ENCODE measurements at regions not wholly inside any gene's neighbourhood (a gene's known extent, or its start where the extent isn't known, plus 50 kb on each side); places are given as distances from the start of the nearest gene placed in this dataset.

DNA sequence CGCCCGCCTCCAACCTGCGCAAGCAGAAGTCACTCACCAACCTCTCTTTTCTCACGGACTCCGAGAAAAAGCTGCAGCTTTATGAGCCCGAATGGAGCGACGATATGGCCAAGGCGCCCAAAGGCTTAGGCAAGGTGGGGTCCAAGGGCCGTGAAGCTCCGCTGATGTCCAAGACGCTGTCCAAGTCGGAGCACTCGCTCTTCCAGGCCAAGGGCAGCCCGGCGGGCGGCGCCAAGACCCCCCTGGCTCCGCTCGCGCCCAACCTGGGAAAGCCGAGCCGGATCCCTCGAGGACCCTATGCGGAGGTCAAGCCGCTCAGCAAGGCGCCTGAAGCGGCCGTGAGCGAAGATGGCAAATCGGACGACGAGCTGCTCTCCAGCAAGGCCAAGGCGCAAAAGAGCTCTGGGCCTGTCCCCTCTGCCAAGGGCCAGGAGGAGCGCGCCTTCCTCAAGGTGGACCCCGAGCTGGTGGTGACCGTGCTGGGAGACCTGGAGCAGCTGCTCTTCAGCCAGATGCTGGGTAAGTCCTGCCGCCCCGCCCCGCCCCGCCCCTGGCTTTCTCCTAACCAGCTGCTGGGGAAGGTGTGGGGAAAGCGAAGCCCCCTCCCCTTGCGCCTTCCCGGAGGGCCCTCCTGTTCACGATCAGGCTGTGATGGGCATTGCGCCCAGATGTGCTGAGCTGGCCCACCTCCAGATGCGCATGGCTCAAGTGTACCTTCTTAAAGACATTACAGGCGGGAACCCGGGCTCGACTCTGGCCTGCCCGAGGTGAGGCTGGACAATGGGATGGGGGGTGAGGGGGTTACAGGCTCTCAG is 110.2 kb downstream of the NAV1 start:
- Histone ChIP-seq H3K9me2 (ENCODE audit: insufficient read depth) (no peaks in the 10 kb centered on the region), H3K4me2 (peak overlapping the region; percentile 99), H3K27me3 (ENCODE audit: insufficient read depth) (peaks cover 44% of the 10 kb centered on the region), H3K36me3 (ENCODE audit: insufficient read depth) (no peaks in the 10 kb centered on the region), H2AFZ (peak overlapping the region; percentile 93; the same call in 1 of the 2 replicates), H3K4me3 (peak overlapping the region; percentile 97), H3F3A (replicated peaks; ENCODE audit: low read depth) (no peaks in the 10 kb centered on the region), H3K27ac (ENCODE audit: low read depth) (no peak overlapping the region), H3K79me2 (replicated peaks; ENCODE audit: insufficient read depth) (peaks cover 18% of the 10 kb centered on the region), H4K20me1 (replicated peaks; ENCODE audit: insufficient read depth) (peaks cover 12% of the 10 kb centered on the region; the same call in 1 of the 2 replicates), H3K4me1 (ENCODE audit: insufficient read depth) (peaks cover 33% of the 10 kb centered on the region)
- no peaks in the 10 kb centered on the region for H3K9me3 Mint-ChIP-seq
- no peaks in the 10 kb centered on the region; the same call in 1 of the 3 replicates for H3K36me3 Mint-ChIP-seq (ENCODE audit: low read depth)
- DNase-seq (ENCODE audit: low spot score) (peak; percentile 68), ATAC-seq (peak; percentile 24)
- no peak overlapping the region for H3K27ac Mint-ChIP-seq
- TF ChIP-seq POLR2AphosphoS5 (IDR thresholded peaks at IDR 0.05; ENCODE audit: low read depth) (peak; percentile 12; the same call in 1 of the 2 replicates), ETS1 (IDR thresholded peaks at IDR 0.05) (no peak)
- H3K4me1 Mint-ChIP-seq: peaks cover 50% of the 10 kb centered on the region
- H3K4me3 Mint-ChIP-seq: peak overlapping the region; percentile 92
- peaks cover 26% of the 10 kb centered on the region for H3K27me3 Mint-ChIP-seq (ENCODE audit: insufficient read depth, low read depth, poor library complexity)

DNA sequence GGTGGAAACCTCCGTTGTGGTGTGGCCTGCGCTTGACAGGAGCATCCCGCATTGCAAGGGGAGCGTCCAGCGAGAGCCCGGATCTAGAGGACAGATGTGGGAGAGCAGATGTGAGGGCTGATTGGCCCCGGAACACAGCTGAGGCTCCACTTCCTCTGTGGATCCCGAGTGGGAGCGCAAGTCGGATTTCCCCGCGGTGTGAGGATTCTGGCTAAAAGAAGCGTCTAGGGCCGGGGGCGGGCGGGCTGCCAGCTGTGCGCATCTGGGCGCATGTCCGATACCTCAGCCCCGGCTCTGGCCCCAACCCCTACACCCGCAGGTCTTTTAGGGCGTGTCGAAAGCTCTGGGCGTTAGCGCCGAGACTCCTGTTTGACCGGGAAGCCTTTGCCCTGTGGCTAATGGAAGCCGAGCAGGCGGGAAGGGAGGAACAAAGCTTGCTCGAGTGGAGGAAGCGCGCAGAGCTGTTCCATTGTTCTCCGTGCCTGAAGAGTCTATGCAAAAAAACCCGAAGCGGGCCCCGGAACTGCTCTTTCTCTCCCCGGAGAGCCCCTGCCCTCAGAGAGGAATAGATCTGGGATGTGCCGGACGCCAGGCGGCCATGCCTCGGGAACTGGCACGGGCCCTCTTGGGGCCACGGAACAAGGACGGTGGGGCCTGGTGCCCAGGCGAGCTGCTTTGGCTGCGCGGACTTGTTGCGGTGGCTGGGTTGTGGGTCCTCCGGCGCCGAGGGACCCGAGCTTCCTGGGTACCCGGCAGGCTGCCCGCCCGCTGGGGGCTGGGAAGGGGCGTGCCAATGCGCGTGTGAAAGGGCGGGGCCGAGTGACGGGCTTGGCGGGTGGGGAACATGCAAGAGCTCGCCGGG is 111.1 kb downstream of the NAV1 start:
- Histone ChIP-seq H4K20me1 (replicated peaks; ENCODE audit: insufficient read depth) (peaks cover 12% of the 10 kb centered on the region; the same call in 1 of the 2 replicates), H3K9me2 (ENCODE audit: insufficient read depth) (no peaks in the 10 kb centered on the region), H2AFZ (peak overlapping the region; percentile 93), H3K4me1 (ENCODE audit: insufficient read depth) (peaks cover 39% of the 10 kb centered on the region), H3K4me3 (peak overlapping the region; percentile 97), H3F3A (replicated peaks; ENCODE audit: low read depth) (no peaks in the 10 kb centered on the region), H3K4me2 (peak overlapping the region; percentile 99), H3K27ac (ENCODE audit: low read depth) (no peak overlapping the region), H3K27me3 (ENCODE audit: insufficient read depth) (peaks cover 44% of the 10 kb centered on the region), H3K79me2 (replicated peaks; ENCODE audit: insufficient read depth) (peaks cover 18% of the 10 kb centered on the region), H3K36me3 (ENCODE audit: insufficient read depth) (no peaks in the 10 kb centered on the region)
- peak; percentile 52 for ATAC-seq
- DNase-seq (ENCODE audit: low spot score): peak; percentile 92
- Mint-ChIP-seq H3K27me3 (ENCODE audit: insufficient read depth, low read depth, poor library complexity) (peaks cover 27% of the 10 kb centered on the region), H3K4me3 (peak overlapping the region; percentile 92), H3K9me3 (no peaks in the 10 kb centered on the region), H3K36me3 (ENCODE audit: low read depth) (no peaks in the 10 kb centered on the region; the same call in 1 of the 3 replicates), H3K27ac (peak overlapping the region; percentile 90), H3K4me1 (peaks cover 57% of the 10 kb centered on the region)
- TF ChIP-seq ZNF114 (CRISPR knock-in tag; IDR thresholded peaks at IDR 0.05) (no peak), CREB1 (CRISPR knock-in tag; IDR thresholded peaks at IDR 0.05; ENCODE audit: low read depth) (peak; percentile 70), JUNB (IDR thresholded peaks at IDR 0.05; ENCODE audit: unreplicated experiment) (no peak), REST (IDR thresholded peaks at IDR 0.05; ENCODE audit: unreplicated experiment) (no peak), POLR2AphosphoS5 (IDR thresholded peaks at IDR 0.05; ENCODE audit: low read depth) (peak; percentile 42)
